IPS DF 4.7 (cell line): ENCODE measurements at regions not wholly inside any gene's neighbourhood (a gene's known extent, or its start where the extent isn't known, plus 50 kb on each side); places are given as distances from the start of the nearest gene placed in this dataset.
"Not testable (repeated sequence)": the region's sequence is repeated elsewhere in the genome, so short reads cannot be mapped to it uniquely, and the experiment has no call there.

Experiments used
- DNase-seq: peaks from one replicate; pipeline ENCODE4 v3.0.0-alpha.2; 2013; ENCODE audit warnings: low spot score; ENCODE audit errors: extremely low read depth

- no peak for DNase-seq
Measured at GRCh38 chr3:6254490-6254889, 606.4 kb upstream of the GRM7 start.

- DNase-seq, result no peak
Measured at GRCh38 chr3:6255229-6255628, 605.7 kb upstream of the GRM7 start.

GRCh38 chr3:6260551-6261191, 600.2 kb upstream of the GRM7 start:
- DNase-seq, result no peak

DNA sequence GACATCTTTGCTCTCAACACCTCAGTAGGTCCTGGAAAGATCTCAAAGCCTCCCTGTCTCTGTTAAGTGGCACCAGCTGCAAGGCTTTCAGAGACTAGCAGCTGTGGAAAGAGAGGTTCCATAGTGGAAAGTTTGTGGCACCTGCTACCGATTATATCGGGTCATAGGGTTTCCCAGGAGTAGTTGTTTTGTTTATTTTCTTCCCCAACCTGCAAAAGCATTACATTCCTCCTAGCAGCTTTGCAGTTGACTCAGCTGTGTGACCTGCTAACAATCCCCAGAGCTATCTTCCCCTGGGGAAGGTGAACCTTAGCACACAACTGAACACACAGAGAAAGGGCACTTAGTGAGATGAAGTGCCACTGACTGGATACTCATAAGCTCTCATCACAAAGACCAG, 598.9 kb upstream of the GRM7 start:
- no peak for DNase-seq

- DNase-seq, result no peak
Measured at GRCh38 chr3:6264036-6264435, 596.9 kb upstream of the GRM7 start.

GRCh38 chr3:6264906-6265305, 596.0 kb upstream of the GRM7 start:
- DNase-seq, result no peak

DNA sequence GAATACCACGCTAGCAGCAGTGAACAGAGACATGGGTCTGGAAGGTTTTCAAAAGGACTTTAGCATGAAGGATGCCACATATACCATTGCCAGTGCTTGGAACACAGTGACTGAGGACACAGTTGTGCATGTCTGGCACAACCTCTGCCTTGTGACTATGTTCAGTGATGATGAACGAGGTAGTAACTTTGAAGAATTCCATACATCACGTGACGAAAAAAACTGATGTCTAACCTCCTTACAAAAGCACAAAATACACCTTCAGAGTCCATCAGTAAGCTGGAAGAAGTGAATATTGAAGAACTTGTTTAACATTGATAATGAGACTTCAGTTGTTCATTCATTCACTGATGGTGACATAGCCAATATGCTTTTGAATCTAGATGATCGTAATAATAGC, 594.8 kb upstream of the GRM7 start:
- DNase-seq, result no peak

DNA sequence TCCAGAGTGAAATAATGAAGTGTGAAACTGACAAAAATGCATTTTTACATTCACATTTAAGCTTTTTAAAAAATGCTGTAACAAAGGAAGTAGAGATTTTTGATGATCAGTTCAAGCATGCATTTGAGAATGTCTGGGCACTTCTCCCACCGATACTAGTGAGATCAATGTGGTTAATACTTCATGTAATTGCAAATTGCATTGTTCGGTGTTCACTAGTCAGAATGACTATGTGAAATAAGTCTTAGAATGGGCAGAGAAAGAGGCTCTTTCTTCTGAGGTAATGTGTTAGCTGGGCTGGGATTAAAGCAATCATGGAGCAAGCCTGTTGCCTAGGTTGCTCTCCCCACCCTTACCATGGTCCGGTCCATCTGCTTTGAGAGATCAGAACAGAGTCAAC, 587.0 kb upstream of the GRM7 start:
- DNase-seq, result no peak

DNA sequence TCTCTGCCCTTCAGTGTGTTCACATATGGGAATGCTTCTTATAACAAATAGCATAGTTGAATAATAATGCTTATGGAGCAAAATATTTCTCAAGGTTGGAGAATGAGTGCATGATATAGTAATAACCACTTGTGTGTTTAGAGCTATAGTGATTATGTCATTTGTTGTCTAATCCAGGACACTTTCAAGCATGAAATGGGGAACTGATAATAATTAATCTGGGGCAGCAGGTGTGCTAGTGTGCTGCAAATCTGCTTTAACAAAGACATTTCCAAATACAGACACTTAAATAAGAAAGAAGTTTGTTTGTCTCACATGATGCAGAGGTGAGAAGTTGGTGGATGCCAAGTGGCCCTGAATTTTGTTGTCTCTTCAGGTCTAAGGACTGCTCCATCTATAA, 579.3 kb upstream of the GRM7 start:
- no peak for DNase-seq

DNA sequence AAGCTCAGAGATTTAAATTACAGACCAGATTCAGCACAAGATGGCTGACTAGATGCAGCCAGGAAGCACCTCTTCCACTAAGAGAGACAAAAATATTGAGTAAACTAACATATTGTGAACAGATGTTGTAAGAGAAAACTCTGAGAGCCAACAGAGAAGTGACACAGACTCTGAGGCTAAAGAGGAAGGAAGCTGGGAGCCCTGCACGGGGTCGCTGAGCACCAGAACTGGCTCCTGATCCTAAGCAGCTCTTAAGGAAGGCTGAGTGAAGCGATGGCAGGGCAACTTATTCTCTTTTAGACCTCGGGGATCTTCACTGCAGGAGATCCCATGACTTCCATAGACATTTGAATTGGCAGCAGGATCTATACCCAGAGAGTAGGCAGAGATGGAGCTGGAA, 578.0 kb upstream of the GRM7 start:
- no peak for DNase-seq

DNA sequence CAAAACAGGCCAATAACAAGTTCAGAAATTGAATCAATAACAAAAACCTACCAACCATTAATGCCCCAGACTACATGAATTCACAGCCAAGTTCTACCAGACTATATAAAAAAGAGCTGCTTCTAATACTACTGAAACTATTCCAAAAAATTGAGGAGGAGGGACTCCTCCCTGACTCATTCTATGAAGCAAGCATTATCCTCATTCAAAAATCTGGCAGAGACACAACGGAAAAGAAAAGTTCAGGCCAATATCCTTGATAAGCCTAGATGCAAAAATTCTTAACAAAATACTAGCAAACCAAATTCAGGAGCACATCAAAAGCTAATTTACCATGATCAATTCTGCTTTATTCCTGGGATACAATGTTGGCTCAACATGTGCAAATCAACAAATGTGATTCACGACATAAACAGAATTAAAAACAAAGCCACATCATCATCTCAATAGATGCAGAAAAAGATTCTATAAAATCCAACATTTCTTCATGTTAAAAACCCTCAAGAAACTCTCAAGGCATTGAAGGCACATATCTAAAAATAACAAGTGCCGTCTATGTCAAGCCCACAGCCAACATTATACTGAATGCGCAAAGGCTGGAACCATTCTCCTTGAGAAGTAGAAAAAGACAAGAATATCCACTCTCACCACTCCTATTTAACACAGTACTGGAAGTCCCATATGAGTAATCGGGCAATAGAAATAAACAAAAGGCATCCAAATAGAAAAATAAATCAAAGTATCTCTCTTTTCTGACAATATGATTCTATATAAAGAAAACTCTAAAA, 573.6 kb upstream of the GRM7 start:
- DNase-seq, result no peak

DNA sequence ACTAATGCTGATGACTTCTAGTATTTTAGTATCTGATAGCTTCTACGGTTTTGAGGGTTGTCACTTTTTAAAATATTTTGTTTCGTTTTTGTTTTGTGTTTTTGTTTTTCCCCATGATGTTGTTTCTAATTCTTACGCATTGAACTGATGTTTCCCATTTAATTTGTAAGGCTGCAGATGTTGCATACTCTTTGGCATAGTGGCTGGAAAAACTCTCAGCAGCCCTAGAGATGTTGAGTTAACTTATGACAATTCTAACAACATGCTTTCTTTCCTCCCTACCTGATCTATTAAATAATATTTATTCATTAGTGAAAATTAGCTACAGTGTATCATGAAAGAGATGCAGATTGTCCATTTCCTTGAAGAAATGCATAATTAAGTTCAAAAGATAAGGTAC, 559.3 kb upstream of the GRM7 start:
- no peak for DNase-seq

- DNase-seq, result no peak
Measured at GRCh38 chr3:6315906-6316305, 545.0 kb upstream of the GRM7 start.

- DNase-seq, result no peak
Measured at GRCh38 chr3:6321999-6322398, 538.9 kb upstream of the GRM7 start.

DNA sequence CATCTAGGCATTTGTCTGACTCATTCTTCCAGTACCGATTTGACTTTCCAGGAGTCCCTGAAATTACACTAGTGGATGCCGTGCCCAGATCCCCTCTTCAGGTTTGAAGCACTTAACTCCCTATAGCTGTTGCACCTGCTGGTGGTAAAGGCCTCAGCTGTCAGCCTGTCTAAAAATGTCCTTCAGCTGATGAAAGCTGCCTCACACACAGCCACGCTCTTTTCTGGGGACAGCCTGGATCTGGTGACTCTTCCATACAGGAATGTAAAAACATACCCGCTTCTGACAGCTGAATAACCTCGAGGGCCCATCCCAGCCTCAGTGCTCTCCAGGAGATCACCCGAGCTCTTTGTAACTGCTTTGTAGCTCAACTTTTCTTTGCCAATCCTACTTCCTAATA, 534.1 kb upstream of the GRM7 start:
- DNase-seq, result no peak

DNA sequence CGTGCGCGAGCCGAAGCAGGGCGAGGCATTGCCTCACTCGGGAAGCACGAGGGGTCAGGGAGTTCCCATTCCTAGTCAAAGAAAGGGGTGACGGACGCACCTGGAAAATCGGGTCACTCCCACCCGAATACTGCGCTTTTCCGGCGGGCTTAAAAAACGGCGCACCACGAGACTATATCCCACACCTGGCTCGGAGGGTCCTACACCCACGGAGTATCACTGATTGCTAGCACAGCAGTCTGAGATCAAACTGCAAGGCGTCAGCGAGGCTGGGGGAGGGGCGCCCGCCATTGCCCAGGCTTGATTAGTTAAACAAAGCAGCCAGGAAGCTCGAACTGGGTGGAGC, 520.0 kb upstream of the GRM7 start:
- DNase-seq, result not testable (repeated sequence)

- DNase-seq, result no peak
Measured at GRCh38 chr3:6351752-6352151, 509.2 kb upstream of the GRM7 start.

DNA sequence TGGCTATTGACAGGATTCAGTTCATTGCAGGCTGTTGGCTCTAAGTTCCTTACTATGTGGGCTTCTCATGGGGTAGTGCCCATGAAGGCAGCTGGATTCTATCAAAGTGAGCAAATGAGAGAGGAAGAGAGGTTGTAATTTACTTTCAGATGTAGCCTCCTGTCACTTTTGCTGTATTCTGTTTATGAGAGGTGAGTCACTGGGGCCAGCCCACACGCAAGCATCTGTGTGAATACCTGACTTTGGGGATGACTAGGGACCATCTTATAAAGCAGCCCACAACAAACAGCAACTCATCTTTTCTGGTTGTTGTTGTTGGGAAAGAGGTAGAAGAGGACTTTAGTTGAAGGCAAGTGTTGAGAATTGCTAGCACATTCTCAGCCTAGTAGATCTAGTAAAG, 506.3 kb upstream of the GRM7 start:
- no peak for DNase-seq

- no peak for DNase-seq
Measured at GRCh38 chr3:6362406-6362805, 498.5 kb upstream of the GRM7 start.

DNA sequence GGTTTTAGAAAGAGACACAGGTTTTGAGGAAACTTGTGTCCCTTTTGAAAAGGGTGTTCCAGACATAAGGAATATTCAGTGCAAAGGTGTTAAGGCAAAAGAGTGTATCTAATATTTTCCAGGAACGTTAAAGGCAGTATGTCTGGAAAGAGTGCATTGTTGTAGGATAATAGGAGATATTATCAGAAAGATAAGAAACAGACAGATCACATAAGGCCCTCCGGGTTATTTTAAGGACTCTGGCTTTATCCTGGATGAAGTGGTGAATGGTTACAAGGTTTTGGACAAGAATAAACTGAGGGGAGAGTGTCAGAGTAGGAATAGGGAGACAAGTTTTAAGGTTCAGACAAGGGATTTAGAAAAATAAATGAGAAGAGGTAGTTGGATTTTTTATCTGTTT, 493.7 kb upstream of the GRM7 start:
- no peak for DNase-seq

DNA sequence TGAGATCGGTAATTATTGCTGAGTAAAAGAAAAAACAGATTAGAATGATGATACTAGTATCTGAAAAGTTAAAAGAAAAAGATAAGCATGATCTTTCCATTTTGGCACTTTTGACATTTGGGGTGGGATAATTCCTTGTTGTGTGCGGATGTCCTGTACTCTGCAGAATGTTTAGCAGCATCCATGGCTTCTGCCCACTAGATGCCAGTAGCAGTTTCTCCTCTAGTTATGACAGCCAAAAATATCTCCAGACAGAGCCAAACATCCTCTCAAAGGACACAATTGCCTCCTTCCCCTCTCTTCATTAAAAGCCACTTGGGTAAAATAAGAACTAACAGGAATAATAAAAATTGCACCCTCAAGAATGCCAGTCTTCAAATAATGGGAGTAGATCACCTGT, 468.8 kb upstream of the GRM7 start:
- no peak for DNase-seq

DNA sequence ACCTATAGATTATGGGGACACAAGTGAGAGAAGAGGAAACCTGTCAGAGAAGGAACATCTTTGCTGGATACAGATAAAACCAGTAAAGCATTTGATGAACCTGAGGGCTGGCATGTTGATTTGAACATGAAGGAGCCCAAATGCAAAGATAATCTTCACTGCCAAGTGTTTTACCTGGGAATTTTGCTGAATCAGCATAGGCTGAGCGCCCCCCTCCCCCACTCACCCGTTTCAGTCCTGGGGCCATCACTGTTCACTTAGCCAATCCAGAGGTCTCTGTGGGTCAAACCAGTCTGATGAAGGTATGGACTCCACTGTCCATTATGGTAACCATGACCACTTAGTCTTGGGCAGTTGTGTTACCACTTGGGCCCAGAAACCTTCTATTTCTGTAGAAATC, 466.0 kb upstream of the GRM7 start:
- DNase-seq, result no peak

DNA sequence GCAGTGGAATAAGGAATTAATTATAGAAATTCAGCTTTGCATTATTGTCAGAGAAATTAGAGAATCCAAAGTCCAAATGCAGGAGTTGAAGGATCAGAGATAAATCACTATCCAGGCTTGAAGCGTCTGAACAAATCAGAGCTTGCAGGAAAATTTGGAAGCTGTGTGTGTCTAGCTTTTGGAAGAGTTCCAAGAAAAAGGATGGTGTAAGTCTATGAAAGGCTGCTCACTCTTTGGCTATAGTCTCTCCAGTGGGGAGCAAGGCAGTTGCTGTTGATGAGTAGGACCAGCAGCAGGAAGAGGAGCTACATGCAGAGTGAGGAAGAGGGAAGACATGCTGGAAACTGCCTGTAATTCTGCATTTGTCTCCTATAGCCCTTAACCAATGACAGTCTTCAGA, 464.3 kb upstream of the GRM7 start:
- no peak for DNase-seq
